Prostate gland (tissue), 2 donors: ENCODE measurements at regions not wholly inside any gene's neighbourhood (a gene's known extent, or its start where the extent isn't known, plus 50 kb on each side); places are given as distances from the start of the nearest gene placed in this dataset.

Experiments used
- DNase-seq: peaks from one replicate; pipeline ENCODE4 v3.0.0-alpha.2; 2019; ENCODE audit warnings: low spot score
- H3K27ac ChIP-seq, 2 donors: fragments of 200-600 bp; sonication (generic); 2 replicates each; pipeline ENCODE4 v1.5.1; 2017 to 2019
- H3K27me3 ChIP-seq: fragments of 200-600 bp; sonication (generic); replicated peaks from 2 replicates; pipeline ENCODE4 v1.5.1; 2019; ENCODE audit not compliant: insufficient read depth
- H3K36me3 ChIP-seq, 2 donors: fragments of 200-600 bp; sonication (generic); 1 replicate in 1 of 2; 2 replicates in 1 of 2; pipeline versions ENCODE4 v1.5.1 to v1.8.1; 2017 to 2019
- H3K4me1 ChIP-seq: fragments of 200-600 bp; sonication (generic); replicated peaks from 2 replicates; pipeline ENCODE4 v1.5.1; 2019
- H3K4me3 ChIP-seq, 2 donors: fragments of 200-600 bp; sonication (generic); 2 replicates each; pipeline ENCODE4 v1.5.1; 2017 to 2019
- H3K9me3 ChIP-seq: fragments of 200-600 bp; sonication (generic); 2 replicates; pipeline ENCODE4 v1.5.1; 2017
- POLR2A ChIP-seq: fragments of 450-650 bp; IDR thresholded peaks from one replicate; pipeline ENCODE4 v1.6.1; 2016; ENCODE audit warnings: antibody characterized with exemption, mild to moderate bottlenecking
- POLR2AphosphoS5 ChIP-seq: sonication (generic); formaldehyde crosslinking; IDR thresholded peaks from one replicate; pipeline ENCODE4 v1.6.1; 2017; ENCODE audit warnings: antibody characterized with exemption
- whole genome bisulfite sequencing: methylation state at CpG from one replicate; pipeline ENCODE4 v1.1.5; 2018; 5-methylcytosine and 5-hydroxymethylcytosine counted together
- intact Hi-C: fragments of 100-400 bp; cut with DNase I; formaldehyde crosslinking; loops from one replicate; pipeline ENCODE4 v1.14.2; 2022
- TF ChIP-seq, protein P1 (sequence below), 4 experiments: fragments of 200-600 bp in 2 of 4; fragments of 450-650 bp in 2 of 4; sonication (generic) in 2 of 4; IDR thresholded peaks; 1 replicate in 3 of 4; 2 replicates in 1 of 4; pipeline ENCODE4 v1.5.1; 2016 to 2019; ENCODE audit warnings: antibody characterized with exemption in 4 of 4, mild to moderate bottlenecking in 2 of 4, moderate library complexity in 2 of 4

DNA sequence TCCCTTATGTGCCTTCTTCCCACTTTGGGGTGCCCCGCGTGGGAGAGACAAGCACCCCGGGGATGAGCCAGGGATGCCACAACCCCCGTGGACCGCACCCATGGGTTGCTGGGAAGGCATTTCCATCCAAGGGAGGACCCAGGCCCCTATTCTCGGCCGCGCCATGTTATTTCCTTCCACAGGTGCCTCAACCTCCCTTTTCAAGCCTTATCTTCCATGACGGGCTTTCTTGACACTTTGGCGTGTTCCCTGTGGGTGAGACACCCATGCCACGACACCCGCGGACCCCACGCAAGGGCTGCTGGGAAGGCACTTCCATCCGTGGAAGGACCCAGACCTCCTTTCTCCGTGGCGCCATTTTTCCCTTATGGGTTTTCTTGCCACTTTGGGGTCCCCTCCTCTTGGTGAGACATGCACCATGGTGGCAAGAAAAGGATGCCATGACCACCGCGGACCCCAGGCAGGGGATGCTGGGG lies 269.2 kb downstream of the ALG10 start:
- DNase-seq, result no peak
- intact Hi-C loops, result no loop called here
- Histone ChIP-seq H3K4me3 (no peak overlapping the region), H3K27me3 (no peaks in the 10 kb centered on the region), H3K9me3 (no peaks in the 10 kb centered on the region), H3K4me1 (no peaks in the 10 kb centered on the region), H3K36me3 (no peaks in the 10 kb centered on the region), H3K27ac (no peak overlapping the region)
- TF ChIP-seq POLR2A, result no peak
- no peak for TF ChIP-seq POLR2AphosphoS5
- TF ChIP-seq, protein P1, sequence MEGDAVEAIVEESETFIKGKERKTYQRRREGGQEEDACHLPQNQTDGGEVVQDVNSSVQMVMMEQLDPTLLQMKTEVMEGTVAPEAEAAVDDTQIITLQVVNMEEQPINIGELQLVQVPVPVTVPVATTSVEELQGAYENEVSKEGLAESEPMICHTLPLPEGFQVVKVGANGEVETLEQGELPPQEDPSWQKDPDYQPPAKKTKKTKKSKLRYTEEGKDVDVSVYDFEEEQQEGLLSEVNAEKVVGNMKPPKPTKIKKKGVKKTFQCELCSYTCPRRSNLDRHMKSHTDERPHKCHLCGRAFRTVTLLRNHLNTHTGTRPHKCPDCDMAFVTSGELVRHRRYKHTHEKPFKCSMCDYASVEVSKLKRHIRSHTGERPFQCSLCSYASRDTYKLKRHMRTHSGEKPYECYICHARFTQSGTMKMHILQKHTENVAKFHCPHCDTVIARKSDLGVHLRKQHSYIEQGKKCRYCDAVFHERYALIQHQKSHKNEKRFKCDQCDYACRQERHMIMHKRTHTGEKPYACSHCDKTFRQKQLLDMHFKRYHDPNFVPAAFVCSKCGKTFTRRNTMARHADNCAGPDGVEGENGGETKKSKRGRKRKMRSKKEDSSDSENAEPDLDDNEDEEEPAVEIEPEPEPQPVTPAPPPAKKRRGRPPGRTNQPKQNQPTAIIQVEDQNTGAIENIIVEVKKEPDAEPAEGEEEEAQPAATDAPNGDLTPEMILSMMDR (IDR thresholded peaks at IDR 0.05), result no peak
- 78% methylated on average over 19 of the region's 19 CpGs for WGBS

GRCh38 chr12:34292736-34293625 lies 270.7 kb downstream of the ALG10 start:
- TF ChIP-seq POLR2AphosphoS5 (no peak), POLR2A (no peak)
- TF ChIP-seq, protein P1 (IDR thresholded peaks at IDR 0.05), result no peak
- intact Hi-C loops, result no loop called here
- Histone ChIP-seq H3K4me3 (no peak overlapping the region), H3K36me3 (no peaks in the 10 kb centered on the region), H3K4me1 (no peaks in the 10 kb centered on the region), H3K9me3 (no peaks in the 10 kb centered on the region), H3K27me3 (no peaks in the 10 kb centered on the region), H3K27ac (no peak overlapping the region)
- DNase-seq, result no peak
- 70% methylated on average over 34 of the region's 34 CpGs for WGBS

GRCh38 chr12:34294137-34294536 lies 271.8 kb downstream of the ALG10 start:
- intact Hi-C loops, result no loop called here
- TF ChIP-seq POLR2AphosphoS5, result no peak
- no peak for TF ChIP-seq POLR2A
- TF ChIP-seq, protein P1 (IDR thresholded peaks at IDR 0.05), result no peak
- Histone ChIP-seq H3K27ac (no peak overlapping the region), H3K27me3 (no peaks in the 10 kb centered on the region), H3K4me3 (no peak overlapping the region), H3K9me3 (no peaks in the 10 kb centered on the region), H3K36me3 (no peaks in the 10 kb centered on the region), H3K4me1 (no peaks in the 10 kb centered on the region)
- 72% methylated on average over 13 of the region's 13 CpGs for WGBS
- no peak for DNase-seq

DNA sequence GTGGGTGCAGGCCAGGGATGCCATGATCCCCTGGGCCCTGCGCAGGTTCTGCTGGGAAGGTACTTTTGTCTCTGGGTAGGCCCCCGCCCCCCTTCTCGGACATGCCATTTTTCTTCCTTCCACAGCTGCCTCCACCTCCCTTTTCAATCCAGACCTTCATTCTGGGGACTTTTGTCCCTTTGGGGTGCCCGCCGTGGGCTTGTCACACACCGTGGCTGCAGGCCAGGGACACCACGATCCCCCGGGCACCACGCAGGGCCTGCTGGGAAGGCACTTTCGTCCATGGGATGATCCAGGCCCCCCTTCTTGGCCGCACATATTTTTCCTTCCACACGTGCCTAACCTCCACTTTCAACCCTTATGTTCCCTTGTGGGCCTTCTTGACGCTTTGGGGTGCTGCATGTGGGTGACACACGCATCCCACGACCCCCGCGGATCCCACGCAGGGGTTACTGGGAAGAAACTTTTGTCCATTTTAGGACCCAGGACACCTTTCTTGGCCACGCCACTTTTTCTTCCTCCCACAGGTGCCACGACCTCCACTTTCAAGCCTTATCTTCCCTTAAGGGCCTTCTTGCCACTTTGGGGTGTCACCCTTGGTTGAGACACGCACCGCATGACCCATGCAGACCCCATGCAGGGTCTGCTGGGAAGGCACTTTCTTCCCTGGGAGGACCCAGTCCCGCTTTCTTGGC lies 272.5 kb downstream of the ALG10 start:
- Histone ChIP-seq H3K9me3 (no peaks in the 10 kb centered on the region), H3K27ac (no peak overlapping the region), H3K4me1 (no peaks in the 10 kb centered on the region), H3K27me3 (no peaks in the 10 kb centered on the region), H3K36me3 (no peaks in the 10 kb centered on the region), H3K4me3 (no peak overlapping the region)
- 73% methylated on average over 23 of the region's 23 CpGs for WGBS
- no peak for DNase-seq
- TF ChIP-seq POLR2AphosphoS5, result no peak
- TF ChIP-seq POLR2A, result no peak
- TF ChIP-seq, protein P1 (IDR thresholded peaks at IDR 0.05), result no peak
- intact Hi-C loops, result no loop called here
